H9 (cell line): ENCODE measurements at regions not wholly inside any gene's neighbourhood (a gene's known extent, or its start where the extent isn't known, plus 50 kb on each side); places are given as distances from the start of the nearest gene placed in this dataset.

Source experiments
- DNase-seq: peaks from one replicate; pipeline ENCODE4 v3.0.0-alpha.2; 2017
- H2AFZ ChIP-seq: one replicate; pipeline ENCODE4 v1.6.1; 2013; ENCODE audit warnings: mild to moderate bottlenecking, low read length, control low read depth, moderate library complexity
- H2AK5ac ChIP-seq: 2 replicates; pipeline ENCODE4 v1.6.1; 2013; ENCODE audit warnings: low read length, control low read depth, mixed read lengths; ENCODE audit not compliant: insufficient read length
- H2BK120ac ChIP-seq: one replicate; pipeline ENCODE4 v1.6.1; 2013; ENCODE audit warnings: low read depth, mild to moderate bottlenecking, low read length, control low read depth, inconsistent platforms; ENCODE audit not compliant: poor library complexity, severe bottlenecking
- H2BK12ac ChIP-seq: 2 replicates; pipeline ENCODE4 v1.6.1; 2013; ENCODE audit warnings: low read length, control low read depth, mixed read lengths, low read depth; ENCODE audit not compliant: insufficient read length
- H2BK15ac ChIP-seq: 2 replicates; pipeline ENCODE4 v1.6.1; 2013; ENCODE audit warnings: low read depth, low read length, control low read depth
- H2BK20ac ChIP-seq: one replicate; pipeline ENCODE4 v1.6.1; 2013; ENCODE audit warnings: low read depth, mild to moderate bottlenecking, low read length, control low read depth, inconsistent platforms; ENCODE audit not compliant: poor library complexity, severe bottlenecking
- H2BK5ac ChIP-seq: 2 replicates; pipeline ENCODE4 v1.6.1; 2013; ENCODE audit warnings: low read length, control low read depth, mixed read lengths; ENCODE audit not compliant: insufficient read length
- H3K14ac ChIP-seq: 2 replicates; pipeline ENCODE4 v1.6.1; 2013; ENCODE audit warnings: low read length, control low read depth; ENCODE audit not compliant: insufficient read depth
- H3K18ac ChIP-seq: 2 replicates; pipeline ENCODE4 v1.6.1; 2013; ENCODE audit warnings: low read depth, mild to moderate bottlenecking, mixed read lengths, low read length, control low read depth; ENCODE audit not compliant: insufficient read length
- H3K23ac ChIP-seq: 2 replicates; pipeline ENCODE4 v1.6.1; 2013; ENCODE audit warnings: low read length, control low read depth, mixed read lengths, low read depth; ENCODE audit not compliant: insufficient read length
- H3K23me2 ChIP-seq: 2 replicates; pipeline ENCODE4 v1.6.1; 2013; ENCODE audit warnings: low read depth, mild to moderate bottlenecking, mixed read lengths, low read length, control low read depth; ENCODE audit not compliant: insufficient read length, poor library complexity, severe bottlenecking
- H3K27ac ChIP-seq: 2 replicates; pipeline ENCODE4 v1.5.1; 2013; ENCODE audit warnings: low read length, control low read depth, mixed read lengths, low read depth; ENCODE audit not compliant: insufficient read length
- H3K27me3 ChIP-seq: 2 replicates; pipeline ENCODE4 v1.6.1; 2013; ENCODE audit warnings: low read length, control low read depth, inconsistent platforms; ENCODE audit not compliant: insufficient read depth
- H3K4ac ChIP-seq: 2 replicates; pipeline ENCODE4 v1.6.1; 2013; ENCODE audit warnings: low read depth, mild to moderate bottlenecking, control low read depth, inconsistent platforms, low read length, moderate library complexity
- H3K4me1 ChIP-seq: 2 replicates; pipeline ENCODE4 v1.6.1; 2013; ENCODE audit warnings: low read length, control low read depth, inconsistent platforms; ENCODE audit not compliant: insufficient read depth
- H3K4me2 ChIP-seq: 2 replicates; pipeline ENCODE4 v1.6.1; 2013; ENCODE audit warnings: low read length, control low read depth, mixed read lengths; ENCODE audit not compliant: insufficient read length, insufficient read depth
- H3K56ac ChIP-seq: 2 replicates; pipeline ENCODE4 v1.6.1; 2013; ENCODE audit warnings: low read depth, mild to moderate bottlenecking, mixed read lengths, low read length, control low read depth; ENCODE audit not compliant: insufficient read length
- H3K79me1 ChIP-seq: 2 replicates; pipeline ENCODE4 v1.6.1; 2013; ENCODE audit warnings: low read depth, mild to moderate bottlenecking, moderate library complexity, low read length, control low read depth, inconsistent platforms; ENCODE audit not compliant: insufficient read depth, poor library complexity, severe bottlenecking
- H3K79me2 ChIP-seq: 2 replicates; pipeline ENCODE4 v1.6.1; 2013; ENCODE audit warnings: low read length, control low read depth, inconsistent platforms; ENCODE audit not compliant: insufficient read depth
- H3K9ac ChIP-seq: 2 replicates; pipeline ENCODE4 v1.6.1; 2013; ENCODE audit warnings: low read length, control low read depth, mixed read lengths; ENCODE audit not compliant: insufficient read length; ENCODE audit errors: extremely low read depth
- H3K9me3 ChIP-seq: one replicate; pipeline ENCODE4 v1.6.1; 2013; ENCODE audit warnings: low read depth, low read length, inconsistent platforms; ENCODE audit not compliant: control insufficient read depth
- H3T11ph ChIP-seq: one replicate; pipeline ENCODE4 v1.6.1; 2013; ENCODE audit warnings: mild to moderate bottlenecking, low read length, control low read depth, inconsistent platforms
- H4K20me1 ChIP-seq: one replicate; pipeline ENCODE4 v1.6.1; 2013; ENCODE audit not compliant: control insufficient read depth, insufficient read length, insufficient read depth
- H4K5ac ChIP-seq: 2 replicates; pipeline ENCODE4 v1.6.1; 2013; ENCODE audit warnings: low read depth, mild to moderate bottlenecking, mixed read lengths, low read length, control low read depth; ENCODE audit not compliant: insufficient read length
- H4K8ac ChIP-seq: replicated peaks from 2 replicates; pipeline ENCODE4 v1.6.1; 2013; ENCODE audit warnings: low read length, control low read depth, mixed read lengths, low read depth; ENCODE audit not compliant: insufficient read length
- H4K91ac ChIP-seq: 2 replicates; pipeline ENCODE4 v1.6.1; 2013; ENCODE audit warnings: low read depth, mild to moderate bottlenecking, moderate library complexity, mixed read lengths, low read length, control low read depth; ENCODE audit not compliant: insufficient read length
- H3K27ac Mint-ChIP-seq, 3 experiments: 2 replicates in 2 of 3; 3 replicates in 1 of 3; pipeline ENCODE4 v1.8.0; 2020 to 2021; ENCODE audit warnings: mixed read lengths in 3 of 3, mild to moderate bottlenecking in 1 of 3, moderate library complexity in 1 of 3
- H3K27me3 Mint-ChIP-seq: 2 replicates; pipeline ENCODE4 v1.8.0; 2021; ENCODE audit warnings: low read depth, mild to moderate bottlenecking, moderate library complexity, mixed read lengths
- H3K36me3 Mint-ChIP-seq, 3 experiments: 2 replicates in 2 of 3; 3 replicates in 1 of 3; pipeline ENCODE4 v1.8.0; 2020 to 2021; ENCODE audit warnings: low read depth in 3 of 3, mixed read lengths in 3 of 3; ENCODE audit not compliant: insufficient read depth in 1 of 3
- H3K4me1 Mint-ChIP-seq, 2 experiments: 2 replicates each; pipeline ENCODE4 v1.8.0; 2020; ENCODE audit warnings: mixed read lengths in 2 of 2
- H3K4me3 Mint-ChIP-seq, 2 experiments: 2 replicates in 1 of 2; 3 replicates in 1 of 2; pipeline ENCODE4 v1.8.0; 2020 to 2021; ENCODE audit warnings: mild to moderate bottlenecking in 2 of 2, mixed read lengths in 2 of 2, moderate library complexity in 1 of 2
- H3K9me3 Mint-ChIP-seq, 2 experiments: 2 replicates in 1 of 2; 3 replicates in 1 of 2; pipeline ENCODE4 v1.8.0; 2020; ENCODE audit warnings: mild to moderate bottlenecking in 2 of 2, mixed read lengths in 2 of 2, moderate library complexity in 1 of 2
- WGBS: extraction: QIAGEN DNeasy Blood & Tissue Kit; methylation state at CpG from one replicate; pipeline ENCODE4 v1.1.7; 2013; ENCODE audit warnings: missing lambda C conversion rate, low lambda C conversion rate, mixed read lengths; ENCODE audit not compliant: insufficient read length; ENCODE audit errors: extremely low coverage; 5-methylcytosine and 5-hydroxymethylcytosine counted together
- TF ChIP-seq, protein P1 (sequence below): fragments of 200-600 bp; sonication (generic); conservative IDR thresholded peaks from 3 replicates; pipeline ENCODE4 v1.8.0; 2021; ENCODE audit warnings: antibody characterized with exemption, mild to moderate bottlenecking

- Histone ChIP-seq H3K79me1 (no peaks in the 10 kb centered on the region), H4K8ac (no peak overlapping the region), H3K9ac (no peak overlapping the region), H3K23ac (no peak overlapping the region), H3K14ac (no peak overlapping the region), H2BK20ac (no peak overlapping the region), H3K79me2 (no peaks in the 10 kb centered on the region), H2BK120ac (no peak overlapping the region), H3K4me1 (no peaks in the 10 kb centered on the region), H3K4me2 (no peak overlapping the region), H3K27ac (no peak overlapping the region), H4K5ac (no peak overlapping the region), H3K56ac (no peak overlapping the region), H2BK15ac (no peak overlapping the region), H3T11ph (no peak overlapping the region), H3K23me2 (no peaks in the 10 kb centered on the region), H4K20me1 (no peaks in the 10 kb centered on the region), H3K27me3 (no peaks in the 10 kb centered on the region), H3K9me3 (no peaks in the 10 kb centered on the region), H2BK5ac (no peak overlapping the region), H4K91ac (no peak overlapping the region), H2BK12ac (no peak overlapping the region), H2AK5ac (no peak overlapping the region), H2AFZ (no peak overlapping the region), H3K4ac (no peak overlapping the region), H3K18ac (no peak overlapping the region)
- no peaks in the 10 kb centered on the region for H3K9me3 Mint-ChIP-seq
- WGBS: no CpG with 5 or more reads among the region's 1 CpG
- peaks cover 8% of the 10 kb centered on the region for H3K27me3 Mint-ChIP-seq
- no peak overlapping the region for H3K4me3 Mint-ChIP-seq
- no peak overlapping the region for H3K27ac Mint-ChIP-seq
- H3K36me3 Mint-ChIP-seq: no peaks in the 10 kb centered on the region
- TF ChIP-seq, protein P1, sequence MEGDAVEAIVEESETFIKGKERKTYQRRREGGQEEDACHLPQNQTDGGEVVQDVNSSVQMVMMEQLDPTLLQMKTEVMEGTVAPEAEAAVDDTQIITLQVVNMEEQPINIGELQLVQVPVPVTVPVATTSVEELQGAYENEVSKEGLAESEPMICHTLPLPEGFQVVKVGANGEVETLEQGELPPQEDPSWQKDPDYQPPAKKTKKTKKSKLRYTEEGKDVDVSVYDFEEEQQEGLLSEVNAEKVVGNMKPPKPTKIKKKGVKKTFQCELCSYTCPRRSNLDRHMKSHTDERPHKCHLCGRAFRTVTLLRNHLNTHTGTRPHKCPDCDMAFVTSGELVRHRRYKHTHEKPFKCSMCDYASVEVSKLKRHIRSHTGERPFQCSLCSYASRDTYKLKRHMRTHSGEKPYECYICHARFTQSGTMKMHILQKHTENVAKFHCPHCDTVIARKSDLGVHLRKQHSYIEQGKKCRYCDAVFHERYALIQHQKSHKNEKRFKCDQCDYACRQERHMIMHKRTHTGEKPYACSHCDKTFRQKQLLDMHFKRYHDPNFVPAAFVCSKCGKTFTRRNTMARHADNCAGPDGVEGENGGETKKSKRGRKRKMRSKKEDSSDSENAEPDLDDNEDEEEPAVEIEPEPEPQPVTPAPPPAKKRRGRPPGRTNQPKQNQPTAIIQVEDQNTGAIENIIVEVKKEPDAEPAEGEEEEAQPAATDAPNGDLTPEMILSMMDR: no peak
- H3K4me1 Mint-ChIP-seq: peaks cover 25 to 31% of the 10 kb centered on the region in 2 experiments
- DNase-seq: no peak
These were observed 596.0 kb downstream of the BCL11A start for GRCh38 chr2:59957504-59957903.
